Hematopoietic multipotent progenitor cell treated with erythropoietin and hydrocortisone succinate and interleukin-3 and kit ligand, for 6 days (in vitro differentiated cells): ENCODE measurements at regions not wholly inside any gene's neighbourhood (a gene's known extent, or its start where the extent isn't known, plus 50 kb on each side); places are given as distances from the start of the nearest gene placed in this dataset.
A peak's percentile ranks its signal among the peaks of the same experiment; 100 is the strongest.
"Not testable (repeated sequence)": the region's sequence is repeated elsewhere in the genome, so short reads cannot be mapped to it uniquely, and the experiment has no call there.

Experiments used
- DNase-seq: peaks from one replicate; pipeline ENCODE4 v3.0.0-alpha.2; 2015

- no peak for DNase-seq
Measured at GRCh38 chr6:835476-836160, 142.7 kb upstream of the EXOC2 start.

- DNase-seq: no peak
Measured at GRCh38 chr6:834866-835265, 141.9 kb upstream of the EXOC2 start.

- DNase-seq: no peak
Measured at GRCh38 chr6:834190-834589, 141.3 kb upstream of the EXOC2 start.

- not testable (repeated sequence) for DNase-seq
Measured at GRCh38 chr6:832804-833203, 139.9 kb upstream of the EXOC2 start.

GRCh38 chr6:830667-831327, 137.9 kb upstream of the EXOC2 start:
- DNase-seq: no peak

- DNase-seq: no peak
Measured at GRCh38 chr6:829656-830055, 136.7 kb upstream of the EXOC2 start.

- DNase-seq: no peak
Measured at GRCh38 chr6:827431-827830, 134.5 kb upstream of the EXOC2 start.

GRCh38 chr6:819122-819521, 126.2 kb upstream of the EXOC2 start:
- DNase-seq: no peak

GRCh38 chr6:818196-818595, 125.3 kb upstream of the EXOC2 start:
- no peak for DNase-seq

- DNase-seq: peak; percentile 67
Measured at GRCh38 chr6:816510-817084, 123.7 kb upstream of the EXOC2 start.

GRCh38 chr6:815348-815738, 122.4 kb upstream of the EXOC2 start:
- DNase-seq: no peak

GRCh38 chr6:814378-815347, 121.7 kb upstream of the EXOC2 start:
- no peak for DNase-seq

- no peak for DNase-seq
Measured at GRCh38 chr6:811831-812230, 118.9 kb upstream of the EXOC2 start.

- DNase-seq: no peak
Measured at GRCh38 chr6:811191-811590, 118.3 kb upstream of the EXOC2 start.

- DNase-seq: no peak
Measured at GRCh38 chr6:804771-805170, 111.8 kb upstream of the EXOC2 start.

- no peak for DNase-seq
Measured at GRCh38 chr6:804317-804716, 111.4 kb upstream of the EXOC2 start.

GRCh38 chr6:803191-803977, 110.4 kb upstream of the EXOC2 start:
- no peak for DNase-seq

- DNase-seq: no peak
Measured at GRCh38 chr6:802701-803100, 109.8 kb upstream of the EXOC2 start.

GRCh38 chr6:802223-802622, 109.3 kb upstream of the EXOC2 start:
- DNase-seq: not testable (repeated sequence)

- no peak for DNase-seq
Measured at GRCh38 chr6:799769-800168, 106.8 kb upstream of the EXOC2 start.

GRCh38 chr6:797479-798077, 104.6 kb upstream of the EXOC2 start:
- peak; percentile 75 for DNase-seq
